WTC11 (cell line): ENCODE measurements at regions not wholly inside any gene's neighbourhood (a gene's known extent, or its start where the extent isn't known, plus 50 kb on each side); places are given as distances from the start of the nearest gene placed in this dataset.
A peak's percentile ranks its signal among the peaks of the same experiment; 100 is the strongest.

Experiments used
- ATAC-seq: fragments of 200-7000 bp; cut with Tn5 transposase; 2 replicates; pipeline ENCODE4 v1.10.0; 2021; ENCODE audit warnings: mild to moderate bottlenecking, moderate library complexity
- CTCF ChIA-PET: fragments of 300-600 bp; sonication (Branson Sonifier 250); formaldehyde crosslinking; loops from one replicate; lab custom pipeline; 2021; ENCODE audit warnings: antibody characterized with exemption; lab: Charles Lee
- POLR2A ChIA-PET: fragments of 350-600 bp; sonication (Branson Sonifier 250); formaldehyde crosslinking; loops from one replicate; lab custom pipeline; 2021; ENCODE audit warnings: antibody characterized with exemption; lab: Charles Lee
- DNase-seq: peaks from one replicate; pipeline ENCODE4 v3.0.0; 2021; ENCODE audit warnings: low spot score
- H3K27ac Mint-ChIP-seq: 2 replicates; pipeline ENCODE4 v1.8.0; 2021; ENCODE audit warnings: mixed read lengths
- H3K27me3 Mint-ChIP-seq: 2 replicates; pipeline ENCODE4 v1.8.0; 2021; ENCODE audit warnings: low read depth, mild to moderate bottlenecking, moderate library complexity, mixed read lengths
- H3K36me3 Mint-ChIP-seq: 2 replicates; pipeline ENCODE4 v1.8.0; 2021; ENCODE audit warnings: mixed read lengths
- H3K4me1 Mint-ChIP-seq: 2 replicates; pipeline ENCODE4 v1.8.0; 2022; ENCODE audit warnings: mixed read lengths
- H3K4me3 Mint-ChIP-seq: 2 replicates; pipeline ENCODE4 v1.8.0; 2021; ENCODE audit warnings: mild to moderate bottlenecking, moderate library complexity, mixed read lengths
- H3K9me3 Mint-ChIP-seq: 2 replicates; pipeline ENCODE4 v1.8.0; 2021; ENCODE audit warnings: mixed read lengths
- ATF3 ChIP-seq: sonication (generic); formaldehyde crosslinking; conservative IDR thresholded peaks from 2 replicates; pipeline ENCODE4 v1.8.1; 2022; ENCODE audit warnings: mild to moderate bottlenecking, missing genetic modification reagents
- ATF6 ChIP-seq: sonication (generic); formaldehyde crosslinking; IDR thresholded peaks from 2 replicates; pipeline ENCODE4 v1.8.1; 2023; ENCODE audit warnings: mild to moderate bottlenecking, missing genetic modification reagents
- CREB1 ChIP-seq: sonication (generic); formaldehyde crosslinking; IDR thresholded peaks from 2 replicates; pipeline ENCODE4 v1.8.0; 2023; ENCODE audit warnings: mild to moderate bottlenecking, missing genetic modification reagents
- FOXP4 ChIP-seq: sonication (generic); formaldehyde crosslinking; IDR thresholded peaks from 2 replicates; pipeline ENCODE4 v1.8.0; 2022; ENCODE audit warnings: mild to moderate bottlenecking, missing genetic modification reagents
- GRHL2 ChIP-seq: fragments of 250-450 bp; sonication (Bioruptor Pico); IDR thresholded peaks from 2 replicates; pipeline ENCODE4 v1.8.0; 2022; ENCODE audit warnings: mild to moderate bottlenecking, moderate library complexity; ENCODE audit not compliant: insufficient replicate concordance, severe bottlenecking
- HMGXB4 ChIP-seq: sonication (generic); formaldehyde crosslinking; IDR thresholded peaks from 2 replicates; pipeline ENCODE4 v1.8.1; 2023; ENCODE audit warnings: mild to moderate bottlenecking, moderate library complexity, missing genetic modification reagents
- MLX ChIP-seq: sonication (generic); formaldehyde crosslinking; IDR thresholded peaks from 2 replicates; pipeline ENCODE4 v1.8.1; 2023; ENCODE audit warnings: mild to moderate bottlenecking, missing genetic modification reagents, moderate library complexity
- NR1H2 ChIP-seq: sonication (generic); formaldehyde crosslinking; IDR thresholded peaks from 2 replicates; pipeline ENCODE4 v1.9.0; 2021; ENCODE audit warnings: mild to moderate bottlenecking, moderate library complexity, missing genetic modification reagents
- NR3C1 ChIP-seq: sonication (generic); formaldehyde crosslinking; conservative IDR thresholded peaks from 2 replicates; pipeline ENCODE4 v1.8.1; 2023; ENCODE audit warnings: low read depth, mild to moderate bottlenecking, missing genetic modification reagents
- SOX15 ChIP-seq: fragments of 250-450 bp; sonication (Bioruptor Pico); IDR thresholded peaks from 2 replicates; pipeline ENCODE4 v1.9.0; 2021; ENCODE audit warnings: mild to moderate bottlenecking
- ZNF263 ChIP-seq: sonication (generic); formaldehyde crosslinking; IDR thresholded peaks from 2 replicates; pipeline ENCODE4 v1.8.1; 2022; ENCODE audit warnings: low read depth, mild to moderate bottlenecking, moderate library complexity, missing genetic modification reagents
- ZNF532 ChIP-seq: fragments of 250-450 bp; sonication (Bioruptor Pico); IDR thresholded peaks from 2 replicates; pipeline ENCODE4 v1.9.0; 2021; ENCODE audit warnings: mild to moderate bottlenecking, borderline replicate concordance
- TF ChIP-seq, protein P1 (sequence below): sonication (generic); formaldehyde crosslinking; IDR thresholded peaks from 2 replicates; pipeline ENCODE4 v1.8.0; 2022; ENCODE audit warnings: missing genetic modification reagents

DNA sequence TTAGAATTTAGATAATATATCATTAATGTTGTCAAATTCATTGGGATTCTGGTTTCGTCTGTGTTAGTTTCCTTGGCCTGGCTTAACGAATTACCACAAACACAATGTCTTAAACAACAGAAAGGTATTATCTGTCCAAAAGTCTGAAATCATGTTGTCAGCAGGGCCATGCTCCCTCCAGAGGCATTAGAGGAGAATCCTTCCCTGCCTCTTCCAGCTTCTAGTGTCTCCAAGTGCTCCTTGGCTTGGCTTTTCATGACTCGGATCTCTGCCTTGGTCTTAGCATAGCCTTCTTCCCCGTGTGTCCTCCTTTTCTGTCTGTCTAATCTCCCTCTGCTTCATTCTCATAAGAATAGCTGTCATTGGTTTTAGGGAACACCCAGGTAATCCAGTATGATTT, 482.5 kb downstream of the SEMA3D start:
- no peak for TF ChIP-seq MLX
- no peak for TF ChIP-seq GRHL2 (CRISPR knock-in tag)
- TF ChIP-seq ATF3 = no peak
- TF ChIP-seq ZNF263 = no peak
- TF ChIP-seq NR1H2 = no peak
- TF ChIP-seq, protein P1, sequence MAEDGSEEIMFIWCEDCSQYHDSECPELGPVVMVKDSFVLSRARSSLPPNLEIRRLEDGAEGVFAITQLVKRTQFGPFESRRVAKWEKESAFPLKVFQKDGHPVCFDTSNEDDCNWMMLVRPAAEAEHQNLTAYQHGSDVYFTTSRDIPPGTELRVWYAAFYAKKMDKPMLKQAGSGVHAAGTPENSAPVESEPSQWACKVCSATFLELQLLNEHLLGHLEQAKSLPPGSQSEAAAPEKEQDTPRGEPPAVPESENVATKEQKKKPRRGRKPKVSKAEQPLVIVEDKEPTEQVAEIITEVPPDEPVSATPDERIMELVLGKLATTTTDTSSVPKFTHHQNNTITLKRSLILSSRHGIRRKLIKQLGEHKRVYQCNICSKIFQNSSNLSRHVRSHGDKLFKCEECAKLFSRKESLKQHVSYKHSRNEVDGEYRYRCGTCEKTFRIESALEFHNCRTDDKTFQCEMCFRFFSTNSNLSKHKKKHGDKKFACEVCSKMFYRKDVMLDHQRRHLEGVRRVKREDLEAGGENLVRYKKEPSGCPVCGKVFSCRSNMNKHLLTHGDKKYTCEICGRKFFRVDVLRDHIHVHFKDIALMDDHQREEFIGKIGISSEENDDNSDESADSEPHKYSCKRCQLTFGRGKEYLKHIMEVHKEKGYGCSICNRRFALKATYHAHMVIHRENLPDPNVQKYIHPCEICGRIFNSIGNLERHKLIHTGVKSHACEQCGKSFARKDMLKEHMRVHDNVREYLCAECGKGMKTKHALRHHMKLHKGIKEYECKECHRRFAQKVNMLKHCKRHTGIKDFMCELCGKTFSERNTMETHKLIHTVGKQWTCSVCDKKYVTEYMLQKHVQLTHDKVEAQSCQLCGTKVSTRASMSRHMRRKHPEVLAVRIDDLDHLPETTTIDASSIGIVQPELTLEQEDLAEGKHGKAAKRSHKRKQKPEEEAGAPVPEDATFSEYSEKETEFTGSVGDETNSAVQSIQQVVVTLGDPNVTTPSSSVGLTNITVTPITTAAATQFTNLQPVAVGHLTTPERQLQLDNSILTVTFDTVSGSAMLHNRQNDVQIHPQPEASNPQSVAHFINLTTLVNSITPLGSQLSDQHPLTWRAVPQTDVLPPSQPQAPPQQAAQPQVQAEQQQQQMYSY (CRISPR knock-in tag) = no peak
- no peak for TF ChIP-seq HMGXB4 (CRISPR knock-in tag)
- no peak for TF ChIP-seq FOXP4
- no peak for TF ChIP-seq CREB1 (CRISPR knock-in tag)
- no peak for TF ChIP-seq ZNF532 (CRISPR knock-in tag)
- no peak for TF ChIP-seq NR3C1 (CRISPR knock-in tag)
- TF ChIP-seq SOX15 = no peak
- TF ChIP-seq ATF6 (CRISPR knock-in tag) = no peak
- no peak overlapping the region for H3K4me3 Mint-ChIP-seq
- DNase-seq (no peak), ATAC-seq (peak; percentile 56)
- no peaks in the 10 kb centered on the region for H3K4me1 Mint-ChIP-seq
- POLR2A ChIA-PET = no interaction called here
- CTCF ChIA-PET = no interaction called here
- no peaks in the 10 kb centered on the region for H3K9me3 Mint-ChIP-seq
- H3K27ac Mint-ChIP-seq = no peak overlapping the region
- H3K36me3 Mint-ChIP-seq = no peaks in the 10 kb centered on the region
- H3K27me3 Mint-ChIP-seq = no peaks in the 10 kb centered on the region
